ENCODE measurements at regions not wholly inside any gene's neighbourhood (a gene's known extent, or its start where the extent isn't known, plus 50 kb on each side); places are given as distances from the start of the nearest gene placed in this dataset.

- no peaks in the 10 kb centered on the region for H3K27me3 ChIP-seq
- intact Hi-C loops (cut with DNase I; ENCODE audit: low total_unique reads), result no loop called here
- no peaks in the 10 kb centered on the region for H3K36me3 ChIP-seq
- H3K4me3 ChIP-seq, result no peak overlapping the region
- no peak for DNase-seq (ENCODE audit: low spot score in 2 of 2)
- H3K4me1 ChIP-seq, result no peaks in the 10 kb centered on the region
- H3K27ac ChIP-seq, result no peak overlapping the region
- TF ChIP-seq POLR2AphosphoS5 (IDR thresholded peaks at IDR 0.05) (no peak), POLR2A (IDR thresholded peaks at IDR 0.05) (no peak)
- TF ChIP-seq, protein P1, sequence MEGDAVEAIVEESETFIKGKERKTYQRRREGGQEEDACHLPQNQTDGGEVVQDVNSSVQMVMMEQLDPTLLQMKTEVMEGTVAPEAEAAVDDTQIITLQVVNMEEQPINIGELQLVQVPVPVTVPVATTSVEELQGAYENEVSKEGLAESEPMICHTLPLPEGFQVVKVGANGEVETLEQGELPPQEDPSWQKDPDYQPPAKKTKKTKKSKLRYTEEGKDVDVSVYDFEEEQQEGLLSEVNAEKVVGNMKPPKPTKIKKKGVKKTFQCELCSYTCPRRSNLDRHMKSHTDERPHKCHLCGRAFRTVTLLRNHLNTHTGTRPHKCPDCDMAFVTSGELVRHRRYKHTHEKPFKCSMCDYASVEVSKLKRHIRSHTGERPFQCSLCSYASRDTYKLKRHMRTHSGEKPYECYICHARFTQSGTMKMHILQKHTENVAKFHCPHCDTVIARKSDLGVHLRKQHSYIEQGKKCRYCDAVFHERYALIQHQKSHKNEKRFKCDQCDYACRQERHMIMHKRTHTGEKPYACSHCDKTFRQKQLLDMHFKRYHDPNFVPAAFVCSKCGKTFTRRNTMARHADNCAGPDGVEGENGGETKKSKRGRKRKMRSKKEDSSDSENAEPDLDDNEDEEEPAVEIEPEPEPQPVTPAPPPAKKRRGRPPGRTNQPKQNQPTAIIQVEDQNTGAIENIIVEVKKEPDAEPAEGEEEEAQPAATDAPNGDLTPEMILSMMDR (IDR thresholded peaks at IDR 0.05), result no peak
- H3K9me3 ChIP-seq, result no peaks in the 10 kb centered on the region
Measured at GRCh38 chr2:185347445-185347844, 391.2 kb upstream of the FSIP2 start.

- no peaks in the 10 kb centered on the region for H3K4me1 ChIP-seq
- H3K36me3 ChIP-seq, result no peaks in the 10 kb centered on the region
- H3K9me3 ChIP-seq, result no peaks in the 10 kb centered on the region
- no peak overlapping the region for H3K4me3 ChIP-seq
- intact Hi-C loops (cut with DNase I; ENCODE audit: low total_unique reads), result no loop called here
- no peak overlapping the region for H3K27ac ChIP-seq
- TF ChIP-seq, protein P1 (IDR thresholded peaks at IDR 0.05), result no peak
- no peak for TF ChIP-seq POLR2A (IDR thresholded peaks at IDR 0.05)
- TF ChIP-seq POLR2AphosphoS5 (IDR thresholded peaks at IDR 0.05), result no peak
- no peak for DNase-seq (ENCODE audit: low spot score in 2 of 2)
- no peaks in the 10 kb centered on the region for H3K27me3 ChIP-seq
Measured at GRCh38 chr2:185360776-185361175, 377.8 kb upstream of the FSIP2 start.

DNA sequence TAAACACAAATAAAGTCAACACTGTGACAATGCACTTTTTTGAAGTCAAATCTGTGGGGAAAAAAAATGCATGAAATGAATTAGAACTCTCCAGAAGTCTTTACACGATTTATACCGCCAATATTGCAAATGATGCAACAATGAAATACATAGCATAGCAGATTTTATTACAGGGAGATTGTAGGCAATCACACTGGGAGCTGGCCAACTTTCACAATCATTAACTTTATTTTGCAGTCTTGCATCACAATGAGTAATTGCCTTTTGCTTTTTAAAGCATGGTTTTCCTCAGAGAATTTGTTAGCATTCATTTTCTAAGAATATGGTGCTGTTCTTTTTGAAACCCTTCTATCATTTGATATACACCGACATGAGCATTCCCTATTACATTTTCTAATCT, 366.4 kb upstream of the FSIP2 start:
- no peak overlapping the region for H3K27ac ChIP-seq
- H3K4me1 ChIP-seq, result no peaks in the 10 kb centered on the region
- no peaks in the 10 kb centered on the region for H3K36me3 ChIP-seq
- no peak for DNase-seq (ENCODE audit: low spot score in 2 of 2)
- no peak overlapping the region for H3K4me3 ChIP-seq
- no peaks in the 10 kb centered on the region for H3K9me3 ChIP-seq
- TF ChIP-seq, protein P1 (IDR thresholded peaks at IDR 0.05), result no peak
- TF ChIP-seq POLR2A (IDR thresholded peaks at IDR 0.05) (no peak), POLR2AphosphoS5 (IDR thresholded peaks at IDR 0.05) (no peak)
- H3K27me3 ChIP-seq, result no peaks in the 10 kb centered on the region
- intact Hi-C loops (cut with DNase I; ENCODE audit: low total_unique reads), result no loop called here

GRCh38 chr2:185373229-185373628, 365.4 kb upstream of the FSIP2 start:
- TF ChIP-seq, protein P1 (IDR thresholded peaks at IDR 0.05), result no peak
- Histone ChIP-seq H3K36me3 (no peaks in the 10 kb centered on the region), H3K4me3 (no peak overlapping the region), H3K9me3 (no peaks in the 10 kb centered on the region), H3K4me1 (no peaks in the 10 kb centered on the region), H3K27ac (no peak overlapping the region), H3K27me3 (no peaks in the 10 kb centered on the region)
- DNase-seq (ENCODE audit: low spot score in 2 of 2), result no peak
- intact Hi-C loops (cut with DNase I; ENCODE audit: low total_unique reads), result no loop called here

- Histone ChIP-seq H3K4me1 (no peaks in the 10 kb centered on the region), H3K27ac (no peak overlapping the region), H3K36me3 (no peaks in the 10 kb centered on the region), H3K4me3 (no peak overlapping the region), H3K9me3 (no peaks in the 10 kb centered on the region), H3K27me3 (no peaks in the 10 kb centered on the region)
- intact Hi-C loops (cut with DNase I; ENCODE audit: low total_unique reads), result no loop called here
- TF ChIP-seq, protein P1 (IDR thresholded peaks at IDR 0.05), result no peak
- TF ChIP-seq POLR2AphosphoS5 (IDR thresholded peaks at IDR 0.05) (no peak), POLR2A (IDR thresholded peaks at IDR 0.05) (no peak)
- no peak for DNase-seq (ENCODE audit: low spot score in 2 of 2)
Measured at GRCh38 chr2:185374878-185375277, 363.7 kb upstream of the FSIP2 start.
